GM06990 (cell line): ENCODE measurements at regions not wholly inside any gene's neighbourhood (a gene's known extent, or its start where the extent isn't known, plus 50 kb on each side); places are given as distances from the start of the nearest gene placed in this dataset.

Experiments
- DNase-seq: peaks from one replicate; pipeline ENCODE4 v3.0.0-alpha.2; 2011; ENCODE audit not compliant: insufficient read length; ENCODE audit errors: extremely low read depth
- H3K27me3 ChIP-seq: replicated peaks from 2 replicates; pipeline ENCODE4 v1.6.0; 2011; ENCODE audit warnings: low read length; ENCODE audit not compliant: control insufficient read depth, insufficient read depth
- H3K36me3 ChIP-seq: 2 replicates; pipeline ENCODE4 v1.5.1; 2011; ENCODE audit warnings: low read length; ENCODE audit not compliant: control insufficient read depth, insufficient read depth
- H3K4me3 ChIP-seq: replicated peaks from 2 replicates; pipeline ENCODE4 v1.5.1; 2011; ENCODE audit warnings: low read depth, mild to moderate bottlenecking, control low read depth, low read length
- TF ChIP-seq, protein P1 (sequence below): IDR thresholded peaks from 2 replicates; pipeline ENCODE4 v1.5.1; 2011; ENCODE audit warnings: low read length, control low read depth, mild to moderate bottlenecking, inconsistent platforms; ENCODE audit not compliant: insufficient read depth, poor library complexity, severe bottlenecking

DNA sequence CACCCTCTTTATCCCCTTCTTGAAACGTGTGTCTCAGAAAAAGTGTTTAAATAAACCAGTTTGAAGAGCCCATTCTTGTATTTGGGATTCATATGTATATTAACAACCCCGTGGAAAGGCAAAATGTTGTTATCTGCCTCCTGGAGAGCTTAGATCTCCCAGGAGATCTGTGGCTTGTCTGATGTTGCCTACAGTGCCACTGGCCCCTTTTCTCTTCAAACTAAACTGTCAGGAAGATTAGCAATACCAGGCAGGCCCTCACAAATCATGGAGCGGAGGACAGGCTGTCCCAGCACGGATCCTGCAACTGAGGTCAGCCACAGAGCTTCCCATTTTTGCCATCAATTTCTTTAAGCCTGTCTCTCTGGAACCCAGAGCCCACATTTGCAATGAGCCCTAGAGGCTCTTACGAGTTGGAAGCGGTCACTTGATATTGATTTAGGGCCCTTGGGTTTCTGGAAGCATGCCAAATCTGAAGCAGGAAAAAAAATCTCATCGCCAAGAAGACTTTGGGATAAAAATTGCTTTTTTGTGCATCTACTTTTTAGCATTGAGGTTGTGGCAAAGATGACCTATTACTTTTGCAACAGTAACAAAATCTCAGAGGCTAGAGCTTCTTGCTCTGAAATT, 234.1 kb downstream of the OPA1 start:
- no peaks in the 10 kb centered on the region; the same call in 1 of the 2 replicates for H3K27me3 ChIP-seq
- no peak for DNase-seq

DNA sequence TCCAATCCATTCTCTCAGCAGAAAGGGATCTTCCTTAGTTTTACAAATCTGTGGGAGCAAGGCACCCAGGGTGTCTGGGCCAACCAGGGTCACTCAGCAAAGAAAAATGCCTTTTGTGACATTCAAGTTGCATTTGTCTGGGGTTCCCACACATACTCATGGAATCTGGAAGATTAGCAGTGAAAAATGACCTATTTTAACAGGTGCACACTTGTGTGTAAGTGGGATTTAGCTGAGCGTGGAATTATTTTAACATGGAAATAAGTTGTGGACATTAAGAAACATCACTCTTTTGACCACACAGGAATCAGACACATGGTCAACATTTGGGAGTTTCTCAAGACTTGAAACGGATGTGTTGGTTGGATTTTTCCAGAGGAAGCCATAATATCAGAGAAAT, 234.9 kb downstream of the OPA1 start:
- no peaks in the 10 kb centered on the region; the same call in 1 of the 2 replicates for H3K27me3 ChIP-seq
- no peak for DNase-seq
- H3K36me3 ChIP-seq, result no peaks in the 10 kb centered on the region
- no peak overlapping the region for H3K4me3 ChIP-seq
- TF ChIP-seq, protein P1, sequence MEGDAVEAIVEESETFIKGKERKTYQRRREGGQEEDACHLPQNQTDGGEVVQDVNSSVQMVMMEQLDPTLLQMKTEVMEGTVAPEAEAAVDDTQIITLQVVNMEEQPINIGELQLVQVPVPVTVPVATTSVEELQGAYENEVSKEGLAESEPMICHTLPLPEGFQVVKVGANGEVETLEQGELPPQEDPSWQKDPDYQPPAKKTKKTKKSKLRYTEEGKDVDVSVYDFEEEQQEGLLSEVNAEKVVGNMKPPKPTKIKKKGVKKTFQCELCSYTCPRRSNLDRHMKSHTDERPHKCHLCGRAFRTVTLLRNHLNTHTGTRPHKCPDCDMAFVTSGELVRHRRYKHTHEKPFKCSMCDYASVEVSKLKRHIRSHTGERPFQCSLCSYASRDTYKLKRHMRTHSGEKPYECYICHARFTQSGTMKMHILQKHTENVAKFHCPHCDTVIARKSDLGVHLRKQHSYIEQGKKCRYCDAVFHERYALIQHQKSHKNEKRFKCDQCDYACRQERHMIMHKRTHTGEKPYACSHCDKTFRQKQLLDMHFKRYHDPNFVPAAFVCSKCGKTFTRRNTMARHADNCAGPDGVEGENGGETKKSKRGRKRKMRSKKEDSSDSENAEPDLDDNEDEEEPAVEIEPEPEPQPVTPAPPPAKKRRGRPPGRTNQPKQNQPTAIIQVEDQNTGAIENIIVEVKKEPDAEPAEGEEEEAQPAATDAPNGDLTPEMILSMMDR, result no peak

More for the DNA sequence above, 234.1 kb downstream of the OPA1 start:
- H3K36me3 ChIP-seq, result no peaks in the 10 kb centered on the region
- no peak overlapping the region for H3K4me3 ChIP-seq
- TF ChIP-seq, protein P1, result no peak

DNA sequence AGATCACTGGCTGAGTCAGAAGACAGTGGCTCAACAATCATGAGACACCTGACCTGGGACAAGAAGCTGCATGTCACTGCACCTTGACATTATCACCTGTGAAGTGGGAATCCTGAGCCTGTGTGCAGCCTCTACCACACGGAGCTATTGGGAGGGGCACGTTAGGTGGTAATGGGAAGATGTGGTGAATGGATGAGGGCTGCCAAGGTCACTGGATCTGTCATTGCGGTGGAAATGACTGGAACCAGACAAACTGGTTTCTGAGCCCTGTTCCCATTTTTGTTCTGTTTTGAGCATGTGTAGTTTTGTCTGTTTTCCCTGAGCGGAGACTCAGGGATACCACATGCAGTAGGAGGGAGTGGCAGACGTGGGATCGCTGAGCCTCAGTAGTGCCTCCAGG, 235.5 kb downstream of the OPA1 start:
- TF ChIP-seq, protein P1, result no peak
- H3K4me3 ChIP-seq, result no peak overlapping the region
- H3K36me3 ChIP-seq, result no peaks in the 10 kb centered on the region
- H3K27me3 ChIP-seq, result no peaks in the 10 kb centered on the region; the same call in 1 of the 2 replicates
- no peak for DNase-seq

DNA sequence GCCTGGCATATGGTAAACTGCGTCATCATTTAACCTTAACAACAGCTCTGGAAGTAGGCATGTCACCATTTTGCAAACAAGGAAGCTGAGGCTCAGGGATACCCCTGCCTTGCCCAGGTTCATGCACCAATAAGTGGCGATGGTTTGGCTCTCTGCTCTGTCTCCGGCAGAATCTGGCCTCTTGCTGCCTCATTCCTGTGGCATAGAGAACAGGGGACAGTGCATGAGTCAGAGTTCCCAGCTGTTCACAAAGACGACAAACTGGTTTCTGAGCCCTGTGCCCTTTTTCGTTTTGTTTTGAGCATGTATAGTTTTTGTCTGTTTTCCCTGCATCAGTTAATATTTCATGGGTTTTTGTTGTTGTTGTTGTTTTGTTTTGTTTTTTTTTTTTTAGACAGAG, 236.8 kb downstream of the OPA1 start:
- Histone ChIP-seq H3K27me3 (no peaks in the 10 kb centered on the region; the same call in 1 of the 2 replicates), H3K36me3 (no peaks in the 10 kb centered on the region), H3K4me3 (no peak overlapping the region)
- TF ChIP-seq, protein P1, result no peak
- no peak for DNase-seq

DNA sequence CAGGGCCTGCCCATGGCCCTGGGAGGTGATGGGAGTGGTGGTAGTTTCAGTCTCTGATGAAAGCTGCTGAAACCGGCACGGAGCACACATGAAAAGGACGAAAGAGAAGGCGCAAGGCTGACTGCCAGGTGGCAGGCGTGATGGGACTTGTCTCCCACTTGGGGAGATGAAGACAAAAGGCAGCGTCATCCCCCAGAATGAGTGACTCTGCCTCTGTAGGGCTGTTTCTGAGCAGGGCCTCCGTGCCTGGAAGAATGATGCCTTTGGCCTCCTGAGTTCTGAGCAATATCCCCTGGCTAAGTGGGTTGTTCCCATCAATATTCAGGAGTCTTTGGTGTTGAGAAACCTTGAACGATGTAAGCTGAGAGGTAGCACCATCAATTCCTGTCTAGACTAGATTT, 237.8 kb downstream of the OPA1 start:
- Histone ChIP-seq H3K27me3 (no peaks in the 10 kb centered on the region; the same call in 1 of the 2 replicates), H3K36me3 (no peaks in the 10 kb centered on the region), H3K4me3 (no peak overlapping the region)
- TF ChIP-seq, protein P1, result no peak
- DNase-seq, result no peak
